ENCODE measurements at regions not wholly inside any gene's neighbourhood (a gene's known extent, or its start where the extent isn't known, plus 50 kb on each side); places are given as distances from the start of the nearest gene placed in this dataset.

- H3K14ac ChIP-seq (ENCODE audit: insufficient read depth, low read length) = no peak overlapping the region
- no peaks in the 10 kb centered on the region; the same call in 1 of the 2 replicates for H3K27me3 Mint-ChIP-seq (ENCODE audit: low read depth)
- H3K23ac ChIP-seq (ENCODE audit: insufficient read length, low read depth, low read length) = no peak overlapping the region
- no peak overlapping the region for H3K4ac ChIP-seq (ENCODE audit: low read depth, low read length)
- no peaks in the 10 kb centered on the region for H3K27me3 ChIP-seq (ENCODE audit: insufficient read depth, low read length)
- no peak for DNase-seq
- H2BK15ac ChIP-seq (ENCODE audit: low read depth, low read length) = no peak overlapping the region
- H3K9me3 Mint-ChIP-seq = peaks cover 32 to 42% of the 10 kb centered on the region in 2 experiments
- no peak for TF ChIP-seq CTCF (conservative IDR thresholded peaks at IDR 0.05)
- H2AFZ ChIP-seq (ENCODE audit: low read length) = no peak overlapping the region
- peaks cover 7% of the 10 kb centered on the region for H3K9me3 ChIP-seq (ENCODE audit: control insufficient read depth, low read depth, low read length)
- H4K20me1 ChIP-seq (ENCODE audit: control insufficient read depth, insufficient read depth, insufficient read length) = no peaks in the 10 kb centered on the region
- H3K27ac ChIP-seq (ENCODE audit: insufficient read length, low read depth, low read length) = no peak overlapping the region
- no peak overlapping the region for H3T11ph ChIP-seq (ENCODE audit: low read length)
- H4K8ac ChIP-seq (replicated peaks; ENCODE audit: insufficient read length, low read depth, low read length) = no peak overlapping the region
- no peak overlapping the region for H3K4me3 Mint-ChIP-seq
- H3K4me2 ChIP-seq (ENCODE audit: insufficient read depth, insufficient read length, low read length) = no peak overlapping the region
- H3K79me2 ChIP-seq (ENCODE audit: insufficient read depth, low read length) = no peaks in the 10 kb centered on the region
- H3K4me1 Mint-ChIP-seq = peaks cover 11 to 25% of the 10 kb centered on the region in 2 experiments
- H3K18ac ChIP-seq (ENCODE audit: insufficient read length, low read depth, low read length) = no peak overlapping the region
- no peak overlapping the region; a peak in 1 of 7 replicates for H3K27ac Mint-ChIP-seq
- H3K79me1 ChIP-seq (ENCODE audit: insufficient read depth, low read depth, low read length, poor library complexity, severe bottlenecking) = no peaks in the 10 kb centered on the region
- H3K36me3 Mint-ChIP-seq (ENCODE audit: insufficient read depth in 1 of 3, low read depth in 3 of 3) = peaks cover 14 to 23% (median 18%) of the 10 kb centered on the region in 3 experiments
- no peak overlapping the region for H2BK20ac ChIP-seq (ENCODE audit: low read depth, low read length, poor library complexity, severe bottlenecking)
- no peak overlapping the region for H2AK5ac ChIP-seq (ENCODE audit: insufficient read length, low read length)
- no peak overlapping the region for H2BK12ac ChIP-seq (ENCODE audit: insufficient read length, low read depth, low read length)
- no peak overlapping the region for H3K56ac ChIP-seq (ENCODE audit: insufficient read length, low read depth, low read length)
- H3K4me1 ChIP-seq (ENCODE audit: insufficient read depth, low read length) = no peaks in the 10 kb centered on the region
- H3K9ac ChIP-seq (ENCODE audit: extremely low read depth, insufficient read length, low read length) = no peak overlapping the region
- H2BK5ac ChIP-seq (ENCODE audit: insufficient read length, low read length) = no peak overlapping the region
- no CpG with 5 or more reads among the region's 2 CpGs for WGBS (ENCODE audit: extremely low coverage, insufficient read length, low lambda C conversion rate)
- no peak overlapping the region for H2BK120ac ChIP-seq (ENCODE audit: low read depth, low read length, poor library complexity, severe bottlenecking)
- H4K91ac ChIP-seq (ENCODE audit: insufficient read length, low read depth, low read length) = no peak overlapping the region
- no peaks in the 10 kb centered on the region for H3K23me2 ChIP-seq (ENCODE audit: insufficient read length, low read depth, low read length, poor library complexity, severe bottlenecking)
- no peak overlapping the region for H4K5ac ChIP-seq (ENCODE audit: insufficient read length, low read depth, low read length)
These were observed 148.7 kb upstream of the CARMIL1 start for GRCh38 chr6:25130518-25130917.

Data from H9 (cell line).